ENCODE measurements at regions not wholly inside any gene's neighbourhood (a gene's known extent, or its start where the extent isn't known, plus 50 kb on each side); places are given as distances from the start of the nearest gene placed in this dataset.

DNA sequence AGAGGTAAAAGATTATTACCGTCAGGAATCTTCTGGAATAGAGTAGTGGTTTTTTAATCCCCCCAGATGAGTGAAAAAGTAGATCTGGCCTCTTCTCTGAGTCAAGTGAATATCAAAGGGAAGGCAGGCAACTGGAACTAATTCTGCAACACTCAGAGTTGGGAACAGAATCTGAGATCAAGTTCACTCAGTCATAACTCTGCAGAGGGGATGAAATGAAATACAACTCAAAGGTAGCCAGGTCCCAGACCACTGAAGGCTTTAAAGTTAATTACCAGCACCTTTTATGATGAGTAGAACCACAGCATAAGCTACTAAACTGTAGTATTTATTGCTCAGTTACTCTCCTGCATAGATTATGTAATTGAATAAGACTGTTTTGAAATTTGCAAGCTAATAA is 455.6 kb upstream of the AKR1E2 start:
- H3K27me3 ChIP-seq (ENCODE audit: insufficient read depth, low read depth) = no peaks in the 10 kb centered on the region
- no peaks in the 10 kb centered on the region for H3K9me3 ChIP-seq (ENCODE audit: insufficient read depth, low read depth)
- H3K4me2 ChIP-seq = no peak overlapping the region
- no peak overlapping the region for H3K27ac ChIP-seq
- POLR2A ChIA-PET (ENCODE audit: unreplicated experiment) = no interaction called here
- H3K36me3 ChIP-seq (ENCODE audit: low read depth) = no peaks in the 10 kb centered on the region
- no peaks in the 10 kb centered on the region for H3K79me2 ChIP-seq (ENCODE audit: low read depth)
- H3K4me1 ChIP-seq (replicated peaks; ENCODE audit: insufficient read depth) = no peaks in the 10 kb centered on the region
- DNase-seq = no peak
- H3K9me2 ChIP-seq (ENCODE audit: insufficient read depth) = no peaks in the 10 kb centered on the region
- CTCF ChIA-PET = interaction anchor here (0.6 kb wide), 1 partner anchor 1031 kb away, joined by 3 read pairs; no protein-coding TSS in a partner anchor
- no peak overlapping the region for H2AFZ ChIP-seq
- H4K20me1 ChIP-seq (ENCODE audit: insufficient read depth) = no peaks in the 10 kb centered on the region
- TF ChIP-seq EZH2 (IDR thresholded peaks at IDR 0.05; ENCODE audit: low read depth) = no peak
- TF ChIP-seq, protein P1, sequence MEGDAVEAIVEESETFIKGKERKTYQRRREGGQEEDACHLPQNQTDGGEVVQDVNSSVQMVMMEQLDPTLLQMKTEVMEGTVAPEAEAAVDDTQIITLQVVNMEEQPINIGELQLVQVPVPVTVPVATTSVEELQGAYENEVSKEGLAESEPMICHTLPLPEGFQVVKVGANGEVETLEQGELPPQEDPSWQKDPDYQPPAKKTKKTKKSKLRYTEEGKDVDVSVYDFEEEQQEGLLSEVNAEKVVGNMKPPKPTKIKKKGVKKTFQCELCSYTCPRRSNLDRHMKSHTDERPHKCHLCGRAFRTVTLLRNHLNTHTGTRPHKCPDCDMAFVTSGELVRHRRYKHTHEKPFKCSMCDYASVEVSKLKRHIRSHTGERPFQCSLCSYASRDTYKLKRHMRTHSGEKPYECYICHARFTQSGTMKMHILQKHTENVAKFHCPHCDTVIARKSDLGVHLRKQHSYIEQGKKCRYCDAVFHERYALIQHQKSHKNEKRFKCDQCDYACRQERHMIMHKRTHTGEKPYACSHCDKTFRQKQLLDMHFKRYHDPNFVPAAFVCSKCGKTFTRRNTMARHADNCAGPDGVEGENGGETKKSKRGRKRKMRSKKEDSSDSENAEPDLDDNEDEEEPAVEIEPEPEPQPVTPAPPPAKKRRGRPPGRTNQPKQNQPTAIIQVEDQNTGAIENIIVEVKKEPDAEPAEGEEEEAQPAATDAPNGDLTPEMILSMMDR (conservative IDR thresholded peaks at IDR 0.05) = no peak
- no peak overlapping the region for H3K4me3 ChIP-seq
- no peaks in the 10 kb centered on the region for H3F3A ChIP-seq (ENCODE audit: insufficient read depth, low read depth)
- intact Hi-C loops (cut with micrococcal nuclease; ENCODE audit: unreplicated experiment) = no loop called here
- BruUV-seq (replicated peaks) = no TSS peak

DNA sequence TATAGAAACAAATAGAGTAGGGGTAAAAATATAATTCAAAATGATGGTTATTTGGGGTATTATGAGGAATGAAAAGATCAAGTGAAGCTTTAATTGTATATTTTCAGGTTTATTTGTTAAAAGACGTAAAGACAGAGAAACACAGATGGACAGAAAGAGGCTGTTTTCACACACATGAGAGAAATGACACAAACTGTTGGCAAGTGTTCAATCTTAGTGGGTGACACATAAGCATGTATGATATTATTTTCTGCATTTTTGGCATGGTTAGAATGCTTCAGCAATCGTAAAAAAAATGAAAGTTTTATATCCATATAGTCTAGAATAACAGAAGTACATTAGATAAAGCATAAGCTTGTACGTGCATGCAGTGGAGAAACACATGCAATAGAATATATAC is 464.4 kb upstream of the AKR1E2 start:
- CTCF ChIA-PET = no interaction called here
- Histone ChIP-seq H3K27me3 (ENCODE audit: insufficient read depth, low read depth) (no peaks in the 10 kb centered on the region), H3F3A (ENCODE audit: insufficient read depth, low read depth) (no peaks in the 10 kb centered on the region), H3K36me3 (ENCODE audit: low read depth) (no peaks in the 10 kb centered on the region), H4K20me1 (ENCODE audit: insufficient read depth) (no peaks in the 10 kb centered on the region), H2AFZ (no peak overlapping the region), H3K9me2 (ENCODE audit: insufficient read depth) (no peaks in the 10 kb centered on the region), H3K9me3 (ENCODE audit: insufficient read depth, low read depth) (no peaks in the 10 kb centered on the region), H3K4me1 (replicated peaks; ENCODE audit: insufficient read depth) (no peaks in the 10 kb centered on the region), H3K79me2 (ENCODE audit: low read depth) (no peaks in the 10 kb centered on the region), H3K4me2 (no peak overlapping the region), H3K27ac (no peak overlapping the region), H3K4me3 (no peak overlapping the region)
- intact Hi-C loops (cut with micrococcal nuclease; ENCODE audit: unreplicated experiment) = no loop called here
- BruUV-seq (replicated peaks) = no TSS peak
- POLR2A ChIA-PET (ENCODE audit: unreplicated experiment) = interaction anchor here (0.7 kb wide), 1 partner anchor 51 kb away, joined by 3 read pairs; no protein-coding TSS in a partner anchor
- TF ChIP-seq, protein P1 (conservative IDR thresholded peaks at IDR 0.05) = no peak
- TF ChIP-seq EZH2 (IDR thresholded peaks at IDR 0.05; ENCODE audit: low read depth) = no peak
- DNase-seq = no peak

DNA sequence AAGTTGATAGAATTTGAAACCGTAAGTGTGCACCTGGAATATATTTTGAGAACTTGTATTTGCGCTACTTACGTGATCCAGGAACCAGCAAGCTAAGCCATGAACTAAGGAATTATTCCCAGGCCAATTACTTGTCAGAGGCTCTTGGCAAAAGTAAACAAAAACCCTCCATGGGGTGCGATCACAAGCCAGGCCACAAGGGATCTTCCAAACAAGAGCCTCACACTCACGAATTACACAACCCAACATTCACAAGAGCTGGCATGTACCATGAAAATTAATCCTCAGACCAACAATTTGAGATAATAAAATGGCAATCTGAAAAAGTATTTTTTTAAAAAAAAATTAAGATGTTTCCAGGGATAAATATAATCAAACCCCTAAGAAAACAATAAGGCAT is 467.0 kb upstream of the AKR1E2 start:
- no peak for TF ChIP-seq EZH2 (IDR thresholded peaks at IDR 0.05; ENCODE audit: low read depth)
- TF ChIP-seq, protein P1 (conservative IDR thresholded peaks at IDR 0.05) = no peak
- Histone ChIP-seq H3K4me1 (replicated peaks; ENCODE audit: insufficient read depth) (peaks cover 12% of the 10 kb centered on the region), H3K9me2 (ENCODE audit: insufficient read depth) (no peaks in the 10 kb centered on the region), H3K36me3 (ENCODE audit: low read depth) (no peaks in the 10 kb centered on the region), H3K9me3 (ENCODE audit: insufficient read depth, low read depth) (no peaks in the 10 kb centered on the region), H3K27ac (no peak overlapping the region), H3K79me2 (ENCODE audit: low read depth) (no peaks in the 10 kb centered on the region), H2AFZ (no peak overlapping the region), H3K4me2 (no peak overlapping the region), H3F3A (ENCODE audit: insufficient read depth, low read depth) (peaks cover 11% of the 10 kb centered on the region; the same call in 1 of the 2 replicates), H3K27me3 (ENCODE audit: insufficient read depth, low read depth) (no peaks in the 10 kb centered on the region), H4K20me1 (ENCODE audit: insufficient read depth) (no peaks in the 10 kb centered on the region), H3K4me3 (no peak overlapping the region)
- intact Hi-C loops (cut with micrococcal nuclease; ENCODE audit: unreplicated experiment) = no loop called here
- BruUV-seq (replicated peaks) = no TSS peak
- ChIA-PET CTCF (no interaction called here), POLR2A (ENCODE audit: unreplicated experiment) (no interaction called here)
- DNase-seq = no peak
